ENCODE measurements at regions not wholly inside any gene's neighbourhood (a gene's known extent, or its start where the extent isn't known, plus 50 kb on each side); places are given as distances from the start of the nearest gene placed in this dataset.
"Not testable (repeated sequence)": the region's sequence is repeated elsewhere in the genome, so short reads cannot be mapped to it uniquely, and the experiment has no call there.

DNA sequence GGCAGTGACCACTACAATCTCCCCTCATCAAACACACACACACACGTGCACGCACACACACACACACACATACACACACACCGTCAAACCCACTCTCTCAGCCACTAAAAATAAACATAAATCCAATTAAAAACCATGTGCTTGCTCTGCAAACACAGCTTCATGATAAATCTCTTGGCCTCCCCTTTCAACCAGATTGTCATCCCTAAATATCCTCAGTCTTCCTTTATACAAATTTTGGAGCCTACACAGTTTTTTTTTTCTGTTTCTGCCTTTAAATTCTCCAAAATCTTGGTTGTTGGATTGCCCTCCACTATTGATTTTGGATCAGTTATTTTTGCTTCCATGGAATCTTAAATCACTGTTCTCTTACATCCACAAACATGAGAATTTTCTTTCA lies 245.6 kb downstream of the SATB1 start:
- Histone ChIP-seq H3K4me1 (ENCODE audit: insufficient read depth, low read length) (no peaks in the 10 kb centered on the region), H3K36me3 (ENCODE audit: insufficient read depth, low read length) (no peaks in the 10 kb centered on the region), H4K20me1 (ENCODE audit: insufficient read depth, low read length) (no peaks in the 10 kb centered on the region), H3K4me2 (ENCODE audit: insufficient read depth, low read length) (no peak overlapping the region), H3K79me2 (ENCODE audit: insufficient read depth, low read length) (no peaks in the 10 kb centered on the region), H3K4me3 (ENCODE audit: insufficient read depth, low read length) (no peak overlapping the region), H2AFZ (ENCODE audit: low read length) (no peak overlapping the region), H3K27ac (ENCODE audit: low read depth, low read length) (no peak overlapping the region), H3K27me3 (ENCODE audit: insufficient read depth, low read length) (no peaks in the 10 kb centered on the region), H3K9me3 (ENCODE audit: low read depth, low read length) (no peaks in the 10 kb centered on the region)
- TF ChIP-seq, protein P1, sequence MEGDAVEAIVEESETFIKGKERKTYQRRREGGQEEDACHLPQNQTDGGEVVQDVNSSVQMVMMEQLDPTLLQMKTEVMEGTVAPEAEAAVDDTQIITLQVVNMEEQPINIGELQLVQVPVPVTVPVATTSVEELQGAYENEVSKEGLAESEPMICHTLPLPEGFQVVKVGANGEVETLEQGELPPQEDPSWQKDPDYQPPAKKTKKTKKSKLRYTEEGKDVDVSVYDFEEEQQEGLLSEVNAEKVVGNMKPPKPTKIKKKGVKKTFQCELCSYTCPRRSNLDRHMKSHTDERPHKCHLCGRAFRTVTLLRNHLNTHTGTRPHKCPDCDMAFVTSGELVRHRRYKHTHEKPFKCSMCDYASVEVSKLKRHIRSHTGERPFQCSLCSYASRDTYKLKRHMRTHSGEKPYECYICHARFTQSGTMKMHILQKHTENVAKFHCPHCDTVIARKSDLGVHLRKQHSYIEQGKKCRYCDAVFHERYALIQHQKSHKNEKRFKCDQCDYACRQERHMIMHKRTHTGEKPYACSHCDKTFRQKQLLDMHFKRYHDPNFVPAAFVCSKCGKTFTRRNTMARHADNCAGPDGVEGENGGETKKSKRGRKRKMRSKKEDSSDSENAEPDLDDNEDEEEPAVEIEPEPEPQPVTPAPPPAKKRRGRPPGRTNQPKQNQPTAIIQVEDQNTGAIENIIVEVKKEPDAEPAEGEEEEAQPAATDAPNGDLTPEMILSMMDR (IDR thresholded peaks at IDR 0.05; ENCODE audit: extremely low read depth, low read depth, low read length), result no peak
- DNase-seq (ENCODE audit: insufficient read length, low spot score, missing footprints), result no peak

- H4K20me1 ChIP-seq (ENCODE audit: insufficient read depth, low read length), result no peaks in the 10 kb centered on the region
- DNase-seq (ENCODE audit: insufficient read length, low spot score, missing footprints), result no peak
- no peaks in the 10 kb centered on the region for H3K36me3 ChIP-seq (ENCODE audit: insufficient read depth, low read length)
- H3K4me1 ChIP-seq (ENCODE audit: insufficient read depth, low read length), result no peaks in the 10 kb centered on the region
- no peaks in the 10 kb centered on the region for H3K79me2 ChIP-seq (ENCODE audit: insufficient read depth, low read length)
- no peaks in the 10 kb centered on the region for H3K9me3 ChIP-seq (ENCODE audit: low read depth, low read length)
- TF ChIP-seq, protein P1 (IDR thresholded peaks at IDR 0.05; ENCODE audit: extremely low read depth, low read depth, low read length), result no peak
- no peak overlapping the region for H3K4me3 ChIP-seq (ENCODE audit: insufficient read depth, low read length)
- H3K4me2 ChIP-seq (ENCODE audit: insufficient read depth, low read length), result no peak overlapping the region
- no peak overlapping the region for H3K27ac ChIP-seq (ENCODE audit: low read depth, low read length)
- no peak overlapping the region for H2AFZ ChIP-seq (ENCODE audit: low read length)
- no peaks in the 10 kb centered on the region for H3K27me3 ChIP-seq (ENCODE audit: insufficient read depth, low read length)
Measured at GRCh38 chr3:18177271-18177670, 247.9 kb downstream of the SATB1 start.

- H3K9me3 ChIP-seq (ENCODE audit: low read depth, low read length); DNase-seq (ENCODE audit: insufficient read length, low spot score, missing footprints); H3K27ac ChIP-seq (ENCODE audit: low read depth, low read length); H3K36me3 ChIP-seq (ENCODE audit: insufficient read depth, low read length); H4K20me1 ChIP-seq (ENCODE audit: insufficient read depth, low read length); H3K4me2 ChIP-seq (ENCODE audit: insufficient read depth, low read length); H3K27me3 ChIP-seq (ENCODE audit: insufficient read depth, low read length); H3K79me2 ChIP-seq (ENCODE audit: insufficient read depth, low read length); H3K4me3 ChIP-seq (ENCODE audit: insufficient read depth, low read length); H2AFZ ChIP-seq (ENCODE audit: low read length); H3K4me1 ChIP-seq (ENCODE audit: insufficient read depth, low read length): not testable (repeated sequence)
Measured at GRCh38 chr3:18173891-18174290, 251.2 kb downstream of the SATB1 start.

GRCh38 chr3:18159681-18160080 lies 265.5 kb downstream of the SATB1 start:
- H3K9me3 ChIP-seq (ENCODE audit: low read depth, low read length), result no peaks in the 10 kb centered on the region
- H3K27me3 ChIP-seq (ENCODE audit: insufficient read depth, low read length), result peaks cover 2% of the 10 kb centered on the region
- no peak overlapping the region for H3K27ac ChIP-seq (ENCODE audit: low read depth, low read length)
- no peaks in the 10 kb centered on the region for H4K20me1 ChIP-seq (ENCODE audit: insufficient read depth, low read length)
- no peaks in the 10 kb centered on the region for H3K79me2 ChIP-seq (ENCODE audit: insufficient read depth, low read length)
- DNase-seq (ENCODE audit: insufficient read length, low spot score, missing footprints), result no peak
- no peaks in the 10 kb centered on the region for H3K4me1 ChIP-seq (ENCODE audit: insufficient read depth, low read length)
- no peak overlapping the region for H3K4me3 ChIP-seq (ENCODE audit: insufficient read depth, low read length)
- no peak overlapping the region for H3K4me2 ChIP-seq (ENCODE audit: insufficient read depth, low read length)
- TF ChIP-seq, protein P1 (IDR thresholded peaks at IDR 0.05; ENCODE audit: extremely low read depth, low read depth, low read length), result no peak
- H3K36me3 ChIP-seq (ENCODE audit: insufficient read depth, low read length), result no peaks in the 10 kb centered on the region
- no peak overlapping the region for H2AFZ ChIP-seq (ENCODE audit: low read length)
